Smooth muscle cell (in vitro differentiated cells): ENCODE measurements at regions not wholly inside any gene's neighbourhood (a gene's known extent, or its start where the extent isn't known, plus 50 kb on each side); places are given as distances from the start of the nearest gene placed in this dataset.

ENCODE experiments used
- DNase-seq: peaks from one replicate; lab custom pipeline; 2025; ENCODE audit not compliant: unreplicated experiment; lab: John Stamatoyannopoulos, UW
- H2AFZ ChIP-seq: fragments of 200-600 bp; sonication (generic); 2 replicates; pipeline ENCODE4 v1.6.0; 2016; ENCODE audit warnings: antibody characterized with exemption, low read depth, mild to moderate bottlenecking
- H3F3A ChIP-seq: fragments of 200-600 bp; sonication (generic); 2 replicates; pipeline ENCODE4 v1.6.0; 2017; ENCODE audit warnings: antibody characterized with exemption, low read depth
- H3K27ac ChIP-seq: fragments of 200-600 bp; sonication (generic); 2 replicates; pipeline ENCODE4 v1.5.1; 2016; ENCODE audit warnings: low read depth, mild to moderate bottlenecking
- H3K27me3 ChIP-seq: fragments of 200-600 bp; sonication (generic); 2 replicates; pipeline ENCODE4 v1.6.1; 2016; ENCODE audit warnings: low read depth, mild to moderate bottlenecking
- H3K36me3 ChIP-seq: fragments of 200-600 bp; sonication (generic); 2 replicates; pipeline ENCODE4 v1.5.1; 2016; ENCODE audit warnings: low read depth
- H3K4me1 ChIP-seq: fragments of 200-600 bp; sonication (generic); 2 replicates; pipeline ENCODE4 v1.5.1; 2016; ENCODE audit warnings: low read depth
- H3K4me2 ChIP-seq: fragments of 200-600 bp; sonication (generic); 2 replicates; pipeline ENCODE4 v1.6.0; 2016; ENCODE audit warnings: mild to moderate bottlenecking
- H3K4me3 ChIP-seq: fragments of 200-600 bp; sonication (generic); 2 replicates; pipeline ENCODE4 v1.5.1; 2016; ENCODE audit warnings: mild to moderate bottlenecking
- H3K79me2 ChIP-seq: fragments of 200-600 bp; sonication (generic); 2 replicates; pipeline ENCODE4 v1.6.0; 2016; ENCODE audit warnings: low read depth, mild to moderate bottlenecking
- H3K9ac ChIP-seq: fragments of 200-600 bp; sonication (generic); 2 replicates; pipeline ENCODE4 v1.6.0; 2016; ENCODE audit warnings: low read depth
- H3K9me3 ChIP-seq: fragments of 200-600 bp; sonication (generic); replicated peaks from 2 replicates; pipeline ENCODE4 v1.5.1; 2016; ENCODE audit warnings: low read depth
- H4K20me1 ChIP-seq: fragments of 200-600 bp; sonication (generic); 2 replicates; pipeline ENCODE4 v1.6.0; 2016; ENCODE audit warnings: low read depth
- WGBS: methylation state at CpG from one replicate; pipeline ENCODE4 v1.1.7; 2016; ENCODE audit warnings: low lambda C conversion rate; 5-methylcytosine and 5-hydroxymethylcytosine counted together
- TF ChIP-seq, protein P1 (sequence below): fragments of 200-600 bp; sonication (generic); IDR thresholded peaks from 2 replicates; pipeline ENCODE4 v1.5.1; 2017; ENCODE audit warnings: borderline replicate concordance, mild to moderate bottlenecking, antibody characterized with exemption; ENCODE audit not compliant: insufficient read depth, poor library complexity, severe bottlenecking

DNA sequence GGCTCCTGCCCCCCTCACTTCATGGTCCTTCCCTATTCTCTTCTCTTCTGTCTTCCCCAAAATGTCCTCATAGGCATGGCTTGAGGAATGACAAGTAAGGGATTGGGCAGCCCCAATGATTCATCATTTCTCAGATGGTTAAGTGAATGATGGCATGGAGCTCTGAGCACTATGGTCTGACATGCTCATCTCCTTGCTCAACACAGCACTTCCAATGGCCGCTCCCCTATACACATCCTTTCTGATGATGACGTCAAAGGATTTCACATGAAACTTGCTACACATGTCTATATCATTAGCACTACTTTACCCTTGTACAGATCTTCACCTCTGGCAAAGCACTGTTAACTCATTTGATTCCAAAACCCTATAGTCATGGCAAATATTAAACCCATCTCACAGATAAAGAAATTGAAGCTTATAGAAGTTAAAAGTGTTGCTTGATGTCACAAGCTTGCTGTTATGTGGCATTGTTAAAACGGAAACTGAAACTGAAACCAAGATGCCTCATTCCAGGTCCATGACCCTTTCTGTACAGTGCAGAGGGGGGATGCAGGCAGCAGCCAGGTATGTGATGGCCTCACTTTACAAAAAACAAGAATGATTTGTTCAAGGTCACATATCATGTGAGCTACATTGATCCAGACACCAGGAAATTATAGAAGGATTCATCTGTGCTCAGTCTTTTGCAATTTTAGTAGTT, 90.0 kb upstream of the PLXNA4 start:
- Histone ChIP-seq H3F3A (no peaks in the 10 kb centered on the region), H3K9me3 (no peaks in the 10 kb centered on the region), H3K79me2 (no peaks in the 10 kb centered on the region), H3K36me3 (no peaks in the 10 kb centered on the region), H3K4me1 (no peaks in the 10 kb centered on the region), H3K27ac (no peak overlapping the region), H4K20me1 (no peaks in the 10 kb centered on the region), H3K9ac (no peak overlapping the region), H3K4me3 (no peak overlapping the region), H3K4me2 (no peak overlapping the region), H2AFZ (no peak overlapping the region), H3K27me3 (no peaks in the 10 kb centered on the region)
- no peak for DNase-seq
- WGBS, result 96% methylated on average over 3 of the region's 3 CpGs
- TF ChIP-seq, protein P1, sequence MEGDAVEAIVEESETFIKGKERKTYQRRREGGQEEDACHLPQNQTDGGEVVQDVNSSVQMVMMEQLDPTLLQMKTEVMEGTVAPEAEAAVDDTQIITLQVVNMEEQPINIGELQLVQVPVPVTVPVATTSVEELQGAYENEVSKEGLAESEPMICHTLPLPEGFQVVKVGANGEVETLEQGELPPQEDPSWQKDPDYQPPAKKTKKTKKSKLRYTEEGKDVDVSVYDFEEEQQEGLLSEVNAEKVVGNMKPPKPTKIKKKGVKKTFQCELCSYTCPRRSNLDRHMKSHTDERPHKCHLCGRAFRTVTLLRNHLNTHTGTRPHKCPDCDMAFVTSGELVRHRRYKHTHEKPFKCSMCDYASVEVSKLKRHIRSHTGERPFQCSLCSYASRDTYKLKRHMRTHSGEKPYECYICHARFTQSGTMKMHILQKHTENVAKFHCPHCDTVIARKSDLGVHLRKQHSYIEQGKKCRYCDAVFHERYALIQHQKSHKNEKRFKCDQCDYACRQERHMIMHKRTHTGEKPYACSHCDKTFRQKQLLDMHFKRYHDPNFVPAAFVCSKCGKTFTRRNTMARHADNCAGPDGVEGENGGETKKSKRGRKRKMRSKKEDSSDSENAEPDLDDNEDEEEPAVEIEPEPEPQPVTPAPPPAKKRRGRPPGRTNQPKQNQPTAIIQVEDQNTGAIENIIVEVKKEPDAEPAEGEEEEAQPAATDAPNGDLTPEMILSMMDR, result no peak

DNA sequence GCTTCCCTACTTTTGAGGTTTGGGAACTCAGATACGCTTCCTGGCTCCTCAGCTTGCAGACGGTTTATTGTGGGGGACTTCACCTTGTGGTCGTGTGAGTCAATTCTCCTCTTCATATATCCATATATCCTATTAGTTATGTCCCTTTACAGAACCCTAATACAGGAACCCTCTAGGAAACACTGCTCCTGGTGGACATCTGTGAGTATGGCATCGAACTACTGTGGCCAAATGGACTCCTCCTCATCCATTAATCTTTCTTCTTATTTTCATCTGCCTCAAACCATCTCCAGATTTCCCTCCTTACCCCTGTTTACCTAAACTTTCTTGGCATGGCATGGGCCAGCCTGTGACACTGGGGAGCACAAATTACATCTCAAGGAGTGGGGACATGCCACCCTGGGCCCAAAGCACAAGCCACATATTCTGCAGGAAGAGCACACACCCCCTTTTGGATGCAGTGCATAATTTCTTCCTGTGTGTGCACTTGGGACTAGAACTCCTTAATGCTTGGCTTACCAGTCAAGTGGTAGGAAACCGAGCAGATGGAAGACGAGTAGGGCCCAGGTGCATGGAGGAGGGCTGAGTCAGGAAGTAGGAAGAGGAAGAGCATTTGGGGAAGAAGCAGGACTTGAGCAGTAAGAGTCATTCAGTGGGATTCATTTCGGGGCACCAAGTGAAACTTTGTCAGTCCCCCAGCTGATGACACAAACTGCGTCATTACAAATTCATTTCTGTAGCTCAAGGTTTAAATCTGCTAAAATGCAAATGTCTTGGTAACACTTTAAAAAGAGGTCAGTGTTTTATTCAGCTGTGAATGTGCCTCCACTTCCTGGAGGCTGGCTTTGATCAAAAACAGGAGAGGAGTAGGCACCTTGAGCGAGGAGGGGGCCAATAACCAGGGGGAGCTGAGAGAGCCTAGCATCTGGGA, 80.8 kb upstream of the PLXNA4 start:
- no peak overlapping the region for H3K9ac ChIP-seq
- 85% methylated on average over 9 of the region's 9 CpGs for WGBS
- no peak overlapping the region for H3K27ac ChIP-seq
- no peaks in the 10 kb centered on the region for H3K36me3 ChIP-seq
- H4K20me1 ChIP-seq, result no peaks in the 10 kb centered on the region
- no peak overlapping the region for H3K4me2 ChIP-seq
- no peak overlapping the region for H3K4me3 ChIP-seq
- H3K4me1 ChIP-seq, result peaks cover 4% of the 10 kb centered on the region
- H3F3A ChIP-seq, result no peaks in the 10 kb centered on the region
- H3K27me3 ChIP-seq, result no peaks in the 10 kb centered on the region
- no peak overlapping the region for H2AFZ ChIP-seq
- TF ChIP-seq, protein P1, result peak; percentile 47
- no peaks in the 10 kb centered on the region for H3K79me2 ChIP-seq
- DNase-seq, result no peak
- no peaks in the 10 kb centered on the region for H3K9me3 ChIP-seq

DNA sequence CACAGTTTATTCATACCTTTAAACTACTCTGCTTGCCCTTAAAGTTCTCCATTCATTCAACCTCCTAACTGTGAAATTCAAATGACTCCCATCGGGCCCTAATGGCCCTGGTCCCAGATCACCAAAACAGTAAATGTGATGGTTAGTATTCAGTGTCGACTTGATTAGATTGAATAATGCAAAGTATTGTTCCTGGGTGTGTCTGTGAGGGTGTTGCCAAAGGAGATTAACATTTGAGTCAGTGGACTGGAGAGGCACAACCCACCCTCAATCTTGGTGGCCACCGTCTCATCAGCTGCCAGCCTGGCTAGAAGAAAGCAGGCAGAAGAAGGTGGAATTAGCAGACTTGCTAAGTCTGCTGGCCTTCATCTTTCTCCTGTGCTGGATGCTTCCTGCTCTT, 80.1 kb upstream of the PLXNA4 start:
- Histone ChIP-seq H3K36me3 (no peaks in the 10 kb centered on the region), H3K27me3 (no peaks in the 10 kb centered on the region), H4K20me1 (no peaks in the 10 kb centered on the region), H3K4me2 (no peak overlapping the region), H3K79me2 (no peaks in the 10 kb centered on the region), H3F3A (no peaks in the 10 kb centered on the region), H3K4me3 (no peak overlapping the region), H3K4me1 (peaks cover 4% of the 10 kb centered on the region), H2AFZ (no peak overlapping the region), H3K9ac (no peak overlapping the region), H3K27ac (no peak overlapping the region), H3K9me3 (no peaks in the 10 kb centered on the region)
- TF ChIP-seq, protein P1, result no peak
- no peak for DNase-seq
- WGBS, result 90% methylated on average over 3 of the region's 3 CpGs
